T-helper 2 cell treated with Interferon-gamma antibody and Interleukin-4, amounts not matched to agents 5 μg/mL and 100 μg/mL, for 36 hours (primary cell): ENCODE measurements at regions not wholly inside any gene's neighbourhood (a gene's known extent, or its start where the extent isn't known, plus 50 kb on each side); places are given as distances from the start of the nearest gene placed in this dataset.

Experiments used
- DNase-seq: peaks from one replicate; pipeline ENCODE4 v3.0.0; 2021; ENCODE audit warnings: low spot score
- H3K27ac Mint-ChIP-seq: one replicate; pipeline ENCODE4 v1.8.0; 2021; ENCODE audit warnings: mild to moderate bottlenecking, mixed read lengths
- H3K27me3 Mint-ChIP-seq: one replicate; pipeline ENCODE4 v1.8.0; 2021; ENCODE audit warnings: low read depth, mixed read lengths
- H3K36me3 Mint-ChIP-seq: one replicate; pipeline ENCODE4 v1.8.0; 2021; ENCODE audit warnings: low read depth, mixed read lengths
- H3K4me1 Mint-ChIP-seq: one replicate; pipeline ENCODE4 v1.8.0; 2021; ENCODE audit warnings: low read depth, mixed read lengths
- H3K4me3 Mint-ChIP-seq: one replicate; pipeline ENCODE4 v1.8.0; 2022; ENCODE audit warnings: mild to moderate bottlenecking, moderate library complexity, mixed read lengths
- H3K9me3 Mint-ChIP-seq: one replicate; pipeline ENCODE4 v1.8.0; 2021; ENCODE audit warnings: mixed read lengths

- H3K9me3 Mint-ChIP-seq: no peaks in the 10 kb centered on the region
- H3K4me1 Mint-ChIP-seq: no peaks in the 10 kb centered on the region
- no peaks in the 10 kb centered on the region for H3K27me3 Mint-ChIP-seq
- DNase-seq: no peak
- H3K36me3 Mint-ChIP-seq: no peaks in the 10 kb centered on the region
- no peak overlapping the region for H3K4me3 Mint-ChIP-seq
- no peak overlapping the region for H3K27ac Mint-ChIP-seq
Measured at GRCh38 chr4:158071931-158072330, 100.9 kb downstream of the GASK1B start.

GRCh38 chr4:158068068-158068467, 104.8 kb downstream of the GASK1B start:
- DNase-seq: no peak
- Mint-ChIP-seq H3K4me1 (no peaks in the 10 kb centered on the region), H3K9me3 (no peaks in the 10 kb centered on the region), H3K4me3 (no peak overlapping the region), H3K36me3 (no peaks in the 10 kb centered on the region), H3K27me3 (no peaks in the 10 kb centered on the region), H3K27ac (no peak overlapping the region)

GRCh38 chr4:158067646-158068045, 105.2 kb downstream of the GASK1B start:
- H3K36me3 Mint-ChIP-seq: no peaks in the 10 kb centered on the region
- H3K27ac Mint-ChIP-seq: no peak overlapping the region
- no peaks in the 10 kb centered on the region for H3K27me3 Mint-ChIP-seq
- no peaks in the 10 kb centered on the region for H3K9me3 Mint-ChIP-seq
- H3K4me3 Mint-ChIP-seq: no peak overlapping the region
- DNase-seq: no peak
- no peaks in the 10 kb centered on the region for H3K4me1 Mint-ChIP-seq

GRCh38 chr4:158065603-158066002, 107.2 kb downstream of the GASK1B start:
- H3K4me1 Mint-ChIP-seq: no peaks in the 10 kb centered on the region
- H3K4me3 Mint-ChIP-seq: no peak overlapping the region
- H3K27me3 Mint-ChIP-seq: no peaks in the 10 kb centered on the region
- no peaks in the 10 kb centered on the region for H3K36me3 Mint-ChIP-seq
- DNase-seq: no peak
- no peak overlapping the region for H3K27ac Mint-ChIP-seq
- no peaks in the 10 kb centered on the region for H3K9me3 Mint-ChIP-seq

GRCh38 chr4:158065176-158065575, 107.6 kb downstream of the GASK1B start:
- no peaks in the 10 kb centered on the region for H3K4me1 Mint-ChIP-seq

GRCh38 chr4:158056689-158057245, 116.1 kb downstream of the GASK1B start:
- no peaks in the 10 kb centered on the region for H3K9me3 Mint-ChIP-seq
- H3K4me1 Mint-ChIP-seq: no peaks in the 10 kb centered on the region
- no peaks in the 10 kb centered on the region for H3K36me3 Mint-ChIP-seq
- H3K4me3 Mint-ChIP-seq: no peak overlapping the region
- no peak for DNase-seq
- no peaks in the 10 kb centered on the region for H3K27me3 Mint-ChIP-seq
- H3K27ac Mint-ChIP-seq: no peak overlapping the region

More at GRCh38 chr4:158065176-158065575, 107.6 kb downstream of the GASK1B start:
- H3K36me3 Mint-ChIP-seq: no peaks in the 10 kb centered on the region
- no peak for DNase-seq
- no peak overlapping the region for H3K4me3 Mint-ChIP-seq
- H3K9me3 Mint-ChIP-seq: no peaks in the 10 kb centered on the region
- H3K27me3 Mint-ChIP-seq: no peaks in the 10 kb centered on the region
- H3K27ac Mint-ChIP-seq: no peak overlapping the region

GRCh38 chr4:158055668-158056067, 117.2 kb downstream of the GASK1B start:
- H3K4me1 Mint-ChIP-seq: no peaks in the 10 kb centered on the region
- DNase-seq: no peak
- H3K27ac Mint-ChIP-seq: no peak overlapping the region
- no peak overlapping the region for H3K4me3 Mint-ChIP-seq
- no peaks in the 10 kb centered on the region for H3K9me3 Mint-ChIP-seq
- no peaks in the 10 kb centered on the region for H3K36me3 Mint-ChIP-seq
- H3K27me3 Mint-ChIP-seq: no peaks in the 10 kb centered on the region

GRCh38 chr4:158053801-158054200, 119.0 kb downstream of the GASK1B start:
- no peak overlapping the region for H3K4me3 Mint-ChIP-seq
- H3K4me1 Mint-ChIP-seq: no peaks in the 10 kb centered on the region
- no peak for DNase-seq
- H3K27ac Mint-ChIP-seq: no peak overlapping the region
- H3K9me3 Mint-ChIP-seq: no peaks in the 10 kb centered on the region
- H3K36me3 Mint-ChIP-seq: no peaks in the 10 kb centered on the region
- no peaks in the 10 kb centered on the region for H3K27me3 Mint-ChIP-seq

GRCh38 chr4:158053086-158053485, 119.7 kb downstream of the GASK1B start:
- H3K9me3 Mint-ChIP-seq: no peaks in the 10 kb centered on the region
- no peaks in the 10 kb centered on the region for H3K36me3 Mint-ChIP-seq
- H3K27me3 Mint-ChIP-seq: no peaks in the 10 kb centered on the region
- H3K4me3 Mint-ChIP-seq: no peak overlapping the region
- no peaks in the 10 kb centered on the region for H3K4me1 Mint-ChIP-seq
- no peak overlapping the region for H3K27ac Mint-ChIP-seq
- no peak for DNase-seq

GRCh38 chr4:158051401-158052235, 121.2 kb downstream of the GASK1B start:
- no peaks in the 10 kb centered on the region for H3K36me3 Mint-ChIP-seq
- no peaks in the 10 kb centered on the region for H3K4me1 Mint-ChIP-seq
- H3K9me3 Mint-ChIP-seq: no peaks in the 10 kb centered on the region
- DNase-seq: no peak
- no peak overlapping the region for H3K4me3 Mint-ChIP-seq
- no peaks in the 10 kb centered on the region for H3K27me3 Mint-ChIP-seq
- H3K27ac Mint-ChIP-seq: no peak overlapping the region

GRCh38 chr4:158050942-158051341, 121.9 kb downstream of the GASK1B start:
- Mint-ChIP-seq H3K9me3 (no peaks in the 10 kb centered on the region), H3K27ac (no peak overlapping the region), H3K27me3 (no peaks in the 10 kb centered on the region)

GRCh38 chr4:158046345-158046744, 126.5 kb downstream of the GASK1B start:
- no peak for DNase-seq
- Mint-ChIP-seq H3K9me3 (no peaks in the 10 kb centered on the region), H3K4me3 (no peak overlapping the region), H3K27ac (no peak overlapping the region), H3K36me3 (no peaks in the 10 kb centered on the region), H3K27me3 (no peaks in the 10 kb centered on the region), H3K4me1 (no peaks in the 10 kb centered on the region)

More at GRCh38 chr4:158050942-158051341, 121.9 kb downstream of the GASK1B start:
- H3K4me1 Mint-ChIP-seq: no peaks in the 10 kb centered on the region
- no peaks in the 10 kb centered on the region for H3K36me3 Mint-ChIP-seq
- no peak overlapping the region for H3K4me3 Mint-ChIP-seq
- no peak for DNase-seq

GRCh38 chr4:158043971-158044618, 128.7 kb downstream of the GASK1B start:
- Mint-ChIP-seq H3K36me3 (no peaks in the 10 kb centered on the region), H3K27me3 (no peaks in the 10 kb centered on the region), H3K4me3 (no peak overlapping the region), H3K27ac (no peak overlapping the region), H3K9me3 (peaks cover 1% of the 10 kb centered on the region), H3K4me1 (no peaks in the 10 kb centered on the region)
- no peak for DNase-seq

- Mint-ChIP-seq H3K27me3 (no peaks in the 10 kb centered on the region), H3K4me1 (no peaks in the 10 kb centered on the region), H3K27ac (no peak overlapping the region), H3K4me3 (no peak overlapping the region), H3K9me3 (peaks cover 4% of the 10 kb centered on the region), H3K36me3 (no peaks in the 10 kb centered on the region)
- DNase-seq: no peak
Measured at GRCh38 chr4:158042591-158043030, 130.2 kb downstream of the GASK1B start.
